GM21786 (cell line): ENCODE measurements at regions not wholly inside any gene's neighbourhood (a gene's known extent, or its start where the extent isn't known, plus 50 kb on each side); places are given as distances from the start of the nearest gene placed in this dataset.
"Not testable (repeated sequence)": the region's sequence is repeated elsewhere in the genome, so short reads cannot be mapped to it uniquely, and the experiment has no call there.

Source experiments
- ATAC-seq: cut with Tn5 transposase; IDR thresholded peaks from one replicate; pipeline ENCODE4 v1.9.1; 2021; ENCODE audit not compliant: unreplicated experiment

GRCh38 chr13:53357582-53357981, 329.0 kb downstream of the OLFM4 start:
- no peak for ATAC-seq

- no peak for ATAC-seq
Measured at GRCh38 chr13:53368948-53369347, 340.3 kb downstream of the OLFM4 start.

GRCh38 chr13:53379485-53379884, 350.9 kb downstream of the OLFM4 start:
- no peak for ATAC-seq

- ATAC-seq = no peak
Measured at GRCh38 chr13:53382008-53382407, 353.4 kb downstream of the OLFM4 start.

- no peak for ATAC-seq
Measured at GRCh38 chr13:53398051-53398450, 369.4 kb downstream of the OLFM4 start.

GRCh38 chr13:53405616-53406015, 377.0 kb downstream of the OLFM4 start:
- no peak for ATAC-seq

- ATAC-seq = no peak
Measured at GRCh38 chr13:53408306-53408705, 379.7 kb downstream of the OLFM4 start.

- no peak for ATAC-seq
Measured at GRCh38 chr13:53408847-53409568, 380.4 kb downstream of the OLFM4 start.

GRCh38 chr13:53411463-53411862, 382.9 kb downstream of the OLFM4 start:
- ATAC-seq = no peak

GRCh38 chr13:53415135-53415534, 386.5 kb downstream of the OLFM4 start:
- ATAC-seq = no peak

- ATAC-seq = no peak
Measured at GRCh38 chr13:53417601-53418000, 389.0 kb downstream of the OLFM4 start.

GRCh38 chr13:53422415-53422814, 393.8 kb downstream of the OLFM4 start:
- no peak for ATAC-seq

- no peak for ATAC-seq
Measured at GRCh38 chr13:53436396-53436795, 407.8 kb downstream of the OLFM4 start.

- ATAC-seq = no peak
Measured at GRCh38 chr13:53439439-53440225, 411.0 kb downstream of the OLFM4 start.

GRCh38 chr13:53442979-53443378, 414.4 kb downstream of the OLFM4 start:
- ATAC-seq = no peak

GRCh38 chr13:53445686-53446085, 417.1 kb downstream of the OLFM4 start:
- ATAC-seq = no peak

- no peak for ATAC-seq
Measured at GRCh38 chr13:53447456-53447855, 418.8 kb downstream of the OLFM4 start.

- no peak for ATAC-seq
Measured at GRCh38 chr13:53447863-53448262, 419.2 kb downstream of the OLFM4 start.

- ATAC-seq = not testable (repeated sequence)
Measured at GRCh38 chr13:53452263-53452808, 423.7 kb downstream of the OLFM4 start.

- ATAC-seq = no peak
Measured at GRCh38 chr13:53460796-53461195, 432.2 kb downstream of the OLFM4 start.

GRCh38 chr13:53463106-53463505, 434.5 kb downstream of the OLFM4 start:
- ATAC-seq = no peak

- no peak for ATAC-seq
Measured at GRCh38 chr13:53466576-53466975, 438.0 kb downstream of the OLFM4 start.
